Sciatic nerve (tissue), 2 donors: ENCODE measurements at regions not wholly inside any gene's neighbourhood (a gene's known extent, or its start where the extent isn't known, plus 50 kb on each side); places are given as distances from the start of the nearest gene placed in this dataset.

Source experiments
- ATAC-seq: fragments of 200-7000 bp; cut with Tn5 transposase; one replicate; pipeline ENCODE4 v1.9.1; 2020; ENCODE audit warnings: mild to moderate bottlenecking, moderate library complexity
- DNase-seq: peaks from one replicate; pipeline ENCODE4 v3.0.0-alpha.2; 2020; ENCODE audit warnings: low spot score
- intact Hi-C: fragments of 100-400 bp; cut with DNase I; formaldehyde crosslinking; loops from one replicate; pipeline ENCODE4 v1.14.2; 2022
- donor health status: DM: no; HTN: no; CAD: no.
- donor health status: DM: no; HTN: no; CAD: no.

- ATAC-seq (no peak), DNase-seq (no peak)
- intact Hi-C loops, result no loop called here
These were observed 399.1 kb upstream of the NMUR2 start for GRCh38 chr5:152804179-152804578.

- intact Hi-C loops, result no loop called here
- ATAC-seq (no peak), DNase-seq (no peak)
These were observed 406.9 kb upstream of the NMUR2 start for GRCh38 chr5:152811988-152812387.

- intact Hi-C loops, result no loop called here
- ATAC-seq, result no peak
- no peak for DNase-seq
These were observed 408.4 kb upstream of the NMUR2 start for GRCh38 chr5:152813526-152813925.

GRCh38 chr5:152819891-152820290, 414.8 kb upstream of the NMUR2 start:
- intact Hi-C loops, result no loop called here
- ATAC-seq, result no peak
- no peak for DNase-seq

- no peak for ATAC-seq
- intact Hi-C loops, result no loop called here
- DNase-seq, result no peak
These were observed 419.2 kb upstream of the NMUR2 start for GRCh38 chr5:152824316-152824715.

GRCh38 chr5:152838241-152838786, 433.2 kb upstream of the NMUR2 start:
- DNase-seq (no peak), ATAC-seq (no peak)
- intact Hi-C loops, result no loop called here

GRCh38 chr5:152844713-152845112, 439.6 kb upstream of the NMUR2 start:
- no peak for DNase-seq
- intact Hi-C loops, result no loop called here

GRCh38 chr5:152853361-152853760, 448.3 kb upstream of the NMUR2 start:
- ATAC-seq (no peak), DNase-seq (no peak)
- intact Hi-C loops, result no loop called here

More at GRCh38 chr5:152844713-152845112, 439.6 kb upstream of the NMUR2 start:
- no peak for ATAC-seq

- DNase-seq (no peak), ATAC-seq (no peak)
- intact Hi-C loops, result no loop called here
These were observed 450.4 kb upstream of the NMUR2 start for GRCh38 chr5:152855441-152855840.

GRCh38 chr5:152861231-152861630, 456.2 kb upstream of the NMUR2 start:
- no peak for ATAC-seq

GRCh38 chr5:152864447-152864846, 459.4 kb upstream of the NMUR2 start:
- ATAC-seq, result no peak

More at GRCh38 chr5:152861231-152861630, 456.2 kb upstream of the NMUR2 start:
- no peak for DNase-seq
- intact Hi-C loops, result no loop called here

GRCh38 chr5:152864991-152865390, 459.9 kb upstream of the NMUR2 start:
- ATAC-seq (no peak), DNase-seq (no peak)
- intact Hi-C loops, result no loop called here

More at GRCh38 chr5:152864447-152864846, 459.4 kb upstream of the NMUR2 start:
- DNase-seq, result no peak
- intact Hi-C loops, result no loop called here

GRCh38 chr5:152869971-152870370, 464.9 kb upstream of the NMUR2 start:
- intact Hi-C loops, result no loop called here
- no peak for ATAC-seq
- no peak for DNase-seq

- ATAC-seq (no peak), DNase-seq (no peak)
- intact Hi-C loops, result no loop called here
These were observed 477.5 kb upstream of the NMUR2 start for GRCh38 chr5:152882621-152883020.

- ATAC-seq (no peak), DNase-seq (no peak)
- intact Hi-C loops, result no loop called here
These were observed 478.1 kb upstream of the NMUR2 start for GRCh38 chr5:152883066-152883775.

GRCh38 chr5:152884006-152884405, 478.9 kb upstream of the NMUR2 start:
- DNase-seq (no peak), ATAC-seq (no peak)
- intact Hi-C loops, result no loop called here

GRCh38 chr5:152900332-152900731, 495.3 kb upstream of the NMUR2 start:
- DNase-seq, result no peak
- intact Hi-C loops, result no loop called here
- ATAC-seq, result no peak

GRCh38 chr5:152901754-152902153, 496.7 kb upstream of the NMUR2 start:
- intact Hi-C loops, result no loop called here
- no peak for ATAC-seq
- no peak for DNase-seq

GRCh38 chr5:152905286-152905685, 500.2 kb upstream of the NMUR2 start:
- intact Hi-C loops, result no loop called here
- no peak for ATAC-seq

GRCh38 chr5:152907488-152908245, 502.6 kb upstream of the NMUR2 start:
- no peak for ATAC-seq
- no peak for DNase-seq
- intact Hi-C loops, result no loop called here

More at GRCh38 chr5:152905286-152905685, 500.2 kb upstream of the NMUR2 start:
- no peak for DNase-seq
